SH-SY5Y (cell line): ENCODE measurements at regions not wholly inside any gene's neighbourhood (a gene's known extent, or its start where the extent isn't known, plus 50 kb on each side); places are given as distances from the start of the nearest gene placed in this dataset.

ENCODE experiments used
- GATA2 ChIP-seq: IDR thresholded peaks from 2 replicates; pipeline ENCODE4 v1.6.1; 2011; ENCODE audit warnings: mild to moderate bottlenecking, low read depth, low read length
- GATA3 ChIP-seq: IDR thresholded peaks from 2 replicates; pipeline ENCODE4 v1.6.1; 2011; ENCODE audit warnings: low read depth, mild to moderate bottlenecking, low read length, moderate library complexity

- no peak for TF ChIP-seq GATA3
- no peak for TF ChIP-seq GATA2
Observed at GRCh38 chr11:115869131-115869530, 364.9 kb upstream of the CADM1 start.

DNA sequence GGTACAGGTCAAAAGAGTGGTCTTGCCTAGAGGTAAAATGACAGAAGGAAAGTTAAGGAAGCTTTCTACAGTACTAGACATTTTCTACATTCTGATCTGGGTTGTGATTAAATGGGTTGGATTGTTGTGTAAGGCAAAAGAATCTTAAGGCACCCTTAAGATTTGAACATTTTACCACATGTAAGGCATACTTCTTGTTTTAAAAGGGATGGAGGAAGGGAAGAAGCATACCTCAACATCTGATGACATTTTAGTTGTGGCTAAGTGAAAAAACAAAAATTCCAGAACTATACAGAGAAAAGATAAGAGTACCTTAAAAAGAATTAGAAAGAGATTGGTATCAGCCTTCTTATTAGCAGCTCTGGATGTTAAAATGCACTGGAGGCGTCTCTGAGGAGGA lies 356.0 kb upstream of the CADM1 start:
- TF ChIP-seq GATA2 = no peak
- TF ChIP-seq GATA3 = no peak

DNA sequence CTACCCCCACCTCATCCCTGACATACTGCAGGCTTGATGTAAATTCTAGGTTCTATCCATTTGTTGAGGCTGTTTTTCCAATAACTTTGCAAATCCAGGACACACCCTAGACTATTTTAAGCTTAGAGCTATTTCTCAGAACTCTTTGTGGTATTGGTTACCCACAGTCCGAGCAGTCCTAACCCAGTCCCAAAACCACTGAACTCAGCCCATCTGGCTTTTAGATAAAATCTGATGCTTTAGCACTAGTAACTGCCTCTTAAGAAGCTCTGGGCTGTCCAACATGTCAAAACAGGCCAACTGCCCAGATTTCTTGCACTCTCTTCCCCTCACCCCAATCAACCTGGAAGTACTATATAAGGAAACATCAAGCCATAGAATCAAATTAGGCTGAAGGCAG lies 344.4 kb upstream of the CADM1 start:
- TF ChIP-seq GATA2 = no peak
- TF ChIP-seq GATA3 = no peak

- TF ChIP-seq GATA2 (no peak), GATA3 (no peak)
Observed at GRCh38 chr11:115848080-115848479, 343.9 kb upstream of the CADM1 start.

DNA sequence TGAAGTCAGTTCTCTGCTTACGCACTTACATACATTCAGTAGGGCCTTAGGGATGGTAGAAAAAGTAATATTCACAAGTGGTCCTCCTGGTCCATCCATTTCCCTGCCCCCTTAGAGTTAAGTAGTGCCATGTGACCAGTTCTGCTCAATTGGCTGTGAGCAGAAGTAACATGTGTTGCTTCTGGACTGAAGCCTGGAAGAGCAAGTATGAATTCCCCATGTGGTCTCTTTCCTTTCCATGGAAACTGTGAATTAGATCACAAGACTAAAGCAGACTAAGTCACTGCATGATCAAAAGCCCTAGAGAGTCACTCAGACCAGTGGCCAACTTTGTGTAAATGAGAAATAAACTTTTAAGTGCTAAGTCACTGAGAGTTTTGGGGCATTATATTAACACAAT lies 341.7 kb upstream of the CADM1 start:
- TF ChIP-seq GATA3 (no peak), GATA2 (no peak)

DNA sequence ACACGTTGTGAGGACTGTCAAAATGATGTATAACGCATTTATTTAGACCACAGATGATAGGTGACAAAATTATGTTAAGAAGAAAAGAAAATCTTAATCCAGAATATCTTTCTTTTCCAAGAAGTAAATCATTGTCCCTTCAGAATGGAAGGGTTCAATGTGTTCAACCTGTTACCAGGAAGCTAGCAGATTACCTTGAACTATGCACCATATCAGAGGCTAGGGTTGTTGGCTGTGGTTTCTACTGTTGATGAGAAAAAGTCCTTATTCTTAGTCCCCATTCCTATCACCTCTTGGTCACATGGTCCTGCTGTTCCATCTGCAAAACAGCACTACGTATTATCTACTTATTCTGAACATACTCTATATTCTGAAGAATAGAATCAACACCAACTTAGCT lies 339.5 kb upstream of the CADM1 start:
- TF ChIP-seq GATA2 = no peak
- no peak for TF ChIP-seq GATA3

- TF ChIP-seq GATA2 = no peak
- TF ChIP-seq GATA3 = no peak
Observed at GRCh38 chr11:115843111-115843510, 338.9 kb upstream of the CADM1 start.

GRCh38 chr11:115820026-115820425 lies 315.8 kb upstream of the CADM1 start:
- TF ChIP-seq GATA2 (no peak), GATA3 (no peak)

DNA sequence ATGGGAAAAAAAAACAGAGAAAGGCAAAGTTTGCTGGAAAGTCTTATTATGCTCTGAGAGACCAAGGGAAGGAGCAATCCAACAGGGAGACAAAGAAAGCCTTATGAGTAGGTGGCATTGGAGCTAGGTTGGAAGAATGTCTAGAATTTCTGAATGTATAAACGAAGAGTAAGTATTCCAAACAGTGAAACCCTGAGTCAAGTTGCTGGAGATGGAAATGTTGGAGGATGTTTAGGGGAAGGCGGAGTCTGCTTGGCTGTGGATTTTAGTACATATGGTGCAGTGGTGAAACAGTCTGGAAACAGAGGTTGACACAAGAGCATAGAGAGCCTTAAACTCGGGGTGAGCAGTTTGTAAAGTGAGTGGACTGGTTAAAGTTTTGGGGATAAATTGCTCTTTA lies 314.8 kb upstream of the CADM1 start:
- TF ChIP-seq GATA2 (no peak), GATA3 (no peak)

GRCh38 chr11:115817844-115818468 lies 313.7 kb upstream of the CADM1 start:
- TF ChIP-seq GATA2 = no peak
- no peak for TF ChIP-seq GATA3

DNA sequence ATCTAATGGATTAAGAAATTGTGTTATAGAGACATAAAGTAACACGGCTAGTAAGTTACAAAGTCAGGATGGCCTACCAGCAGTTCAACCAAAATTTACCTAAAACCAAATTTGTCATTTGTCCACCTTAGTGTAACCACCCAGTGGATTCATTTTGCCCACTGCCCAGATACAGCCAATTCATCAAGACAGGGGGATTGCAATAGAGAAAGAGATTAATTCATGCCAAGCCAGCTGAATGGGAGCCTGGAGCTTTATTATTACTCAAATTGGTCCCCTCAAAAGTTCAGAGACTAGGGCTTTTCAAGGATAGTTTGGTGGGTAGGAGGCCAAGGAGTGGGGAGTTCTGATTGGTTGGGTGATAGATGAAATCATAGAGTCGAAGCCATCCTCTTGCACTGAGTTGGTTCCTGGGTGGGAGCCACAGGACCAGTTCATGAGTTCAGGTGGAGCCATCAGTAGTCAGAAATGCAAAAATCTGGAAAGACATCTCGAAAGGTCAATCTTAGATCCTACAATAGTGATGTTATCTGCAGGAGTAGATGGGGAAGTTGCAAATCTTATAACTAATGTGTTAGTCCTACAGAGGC lies 304.2 kb upstream of the CADM1 start:
- no peak for TF ChIP-seq GATA3
- no peak for TF ChIP-seq GATA2

DNA sequence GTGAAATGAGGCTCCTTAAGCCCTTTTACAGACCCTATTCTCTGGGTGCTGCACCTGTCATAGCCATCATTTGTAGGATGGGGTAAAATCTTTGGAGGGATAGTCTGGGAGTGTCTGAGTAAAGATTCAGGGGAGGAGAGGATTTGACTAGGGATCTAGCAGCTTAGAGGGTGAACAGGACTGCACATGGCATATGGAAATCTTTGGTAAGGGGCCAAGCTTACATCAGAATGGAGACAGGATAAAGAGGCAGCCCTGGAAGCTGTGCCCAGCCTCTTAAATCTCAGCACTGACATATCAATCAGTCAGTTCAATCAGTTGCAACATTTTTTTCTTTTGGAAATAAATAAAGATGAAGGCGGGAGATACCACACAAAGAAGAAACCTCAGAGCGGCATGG lies 301.8 kb upstream of the CADM1 start:
- TF ChIP-seq GATA3 = no peak
- TF ChIP-seq GATA2 = no peak

DNA sequence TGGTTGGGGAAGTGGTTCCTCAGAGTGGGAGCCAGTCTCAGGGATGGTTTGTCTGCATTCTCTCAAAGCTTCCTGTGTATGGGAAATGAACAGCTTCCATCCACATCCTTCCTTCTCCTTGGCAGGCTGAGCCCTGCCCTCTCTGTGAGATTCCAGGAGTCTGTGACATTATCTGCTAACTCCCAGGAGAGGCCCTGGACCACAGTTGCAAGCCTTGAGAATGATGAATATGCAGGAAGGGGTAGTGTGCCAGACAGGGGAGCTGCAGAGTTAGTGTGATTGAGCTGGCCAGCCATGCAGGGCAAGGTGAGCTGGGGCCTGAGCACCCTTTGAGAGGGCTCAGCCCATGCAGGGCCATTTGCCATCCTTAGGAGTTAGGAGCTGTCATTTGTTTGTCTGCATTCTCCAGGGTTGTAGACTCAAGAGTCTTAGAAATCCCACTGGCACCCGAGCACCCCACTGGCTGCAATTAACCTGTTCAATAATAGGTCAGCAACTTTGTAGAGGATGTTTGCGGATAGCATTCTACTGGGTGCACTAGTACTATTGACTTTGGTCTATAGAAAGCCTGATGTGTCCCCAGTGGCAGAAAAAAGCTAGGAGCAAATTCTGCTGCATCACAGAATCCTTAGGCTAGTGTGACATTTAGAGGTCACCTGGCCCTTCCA lies 299.0 kb upstream of the CADM1 start:
- TF ChIP-seq GATA2 (no peak), GATA3 (no peak)

GRCh38 chr11:115802641-115803040 lies 298.4 kb upstream of the CADM1 start:
- TF ChIP-seq GATA2 = no peak
- no peak for TF ChIP-seq GATA3

GRCh38 chr11:115792903-115793302 lies 288.7 kb upstream of the CADM1 start:
- no peak for TF ChIP-seq GATA3
- TF ChIP-seq GATA2 = no peak
